ENCODE measurements at regions not wholly inside any gene's neighbourhood (a gene's known extent, or its start where the extent isn't known, plus 50 kb on each side); places are given as distances from the start of the nearest gene placed in this dataset.
A peak's percentile ranks its signal among the peaks of the same experiment; 100 is the strongest.

- no peak for DNase-seq (ENCODE audit: low spot score)
- no peak for ATAC-seq (ENCODE audit: low FRiP score)
- no peak for TF ChIP-seq CTCF (IDR thresholded peaks at IDR 0.05)
Observed at GRCh38 chr2:66850376-66850775, 415.5 kb downstream of the MEIS1 start.

GRCh38 chr2:66851449-66851872, 416.5 kb downstream of the MEIS1 start:
- ATAC-seq (ENCODE audit: low FRiP score) = peak; percentile 60

GRCh38 chr2:66852953-66853352, 418.0 kb downstream of the MEIS1 start:
- TF ChIP-seq CTCF (IDR thresholded peaks at IDR 0.05) = no peak
- DNase-seq (ENCODE audit: low spot score) = no peak
- no peak for ATAC-seq (ENCODE audit: low FRiP score)

More at GRCh38 chr2:66851449-66851872, 416.5 kb downstream of the MEIS1 start:
- no peak for DNase-seq (ENCODE audit: low spot score)
- TF ChIP-seq CTCF (IDR thresholded peaks at IDR 0.05) = no peak

GRCh38 chr2:66853585-66853984, 418.7 kb downstream of the MEIS1 start:
- TF ChIP-seq CTCF (IDR thresholded peaks at IDR 0.05) = no peak
- DNase-seq (ENCODE audit: low spot score) (no peak), ATAC-seq (ENCODE audit: low FRiP score) (peak; percentile 77)

- DNase-seq (ENCODE audit: low spot score) (no peak), ATAC-seq (ENCODE audit: low FRiP score) (peak; percentile 5)
- no peak for TF ChIP-seq CTCF (IDR thresholded peaks at IDR 0.05)
Observed at GRCh38 chr2:66854298-66854697, 419.4 kb downstream of the MEIS1 start.

- no peak for TF ChIP-seq CTCF (IDR thresholded peaks at IDR 0.05)
- peak; percentile 93 for ATAC-seq (ENCODE audit: low FRiP score)
- no peak for DNase-seq (ENCODE audit: low spot score)
Observed at GRCh38 chr2:66862885-66863650, 428.1 kb downstream of the MEIS1 start.

- DNase-seq (ENCODE audit: low spot score) (no peak), ATAC-seq (ENCODE audit: low FRiP score) (no peak)
- no peak for TF ChIP-seq CTCF (IDR thresholded peaks at IDR 0.05)
Observed at GRCh38 chr2:66865161-66865560, 430.2 kb downstream of the MEIS1 start.
